ENCODE measurements at regions not wholly inside any gene's neighbourhood (a gene's known extent, or its start where the extent isn't known, plus 50 kb on each side); places are given as distances from the start of the nearest gene placed in this dataset.

DNA sequence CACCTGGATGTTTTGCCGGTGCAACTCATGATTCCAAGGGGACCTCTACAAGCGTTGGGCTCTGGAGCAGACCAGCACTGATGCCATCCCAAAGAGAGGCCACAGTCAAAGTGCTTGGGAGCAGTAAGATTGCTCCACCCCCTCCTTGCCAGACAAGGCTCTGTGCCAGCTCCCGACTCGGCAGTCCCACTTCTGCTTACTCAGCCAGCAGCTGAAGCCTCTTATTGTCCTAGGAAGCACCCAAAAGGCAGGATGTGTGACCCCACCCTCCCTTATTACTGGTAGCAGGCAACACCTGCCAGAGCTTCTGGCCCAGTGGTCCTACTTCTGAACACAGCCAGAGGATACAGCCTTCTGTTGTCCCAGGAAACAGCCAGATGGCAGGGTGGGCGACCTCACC lies 614.2 kb downstream of the TENT5A start:
- Histone ChIP-seq H3K27me3 (replicated peaks in 1 of 4; ENCODE audit: control insufficient read depth in 3 of 4, extremely low read depth in 1 of 4, insufficient read depth in 3 of 4, low read length in 3 of 4) (no peaks in the 10 kb centered on the region), H2AFZ (ENCODE audit: low read length) (peak overlapping the region; percentile 19; the same call in 1 of the 2 replicates), H3K23ac (ENCODE audit: insufficient read length) (no peak overlapping the region), H3K9me3 (ENCODE audit: insufficient read depth in 2 of 2, low read depth in 1 of 2, low read length in 1 of 2) (no peaks in the 10 kb centered on the region), H3K79me1 (ENCODE audit: low read depth, low read length) (no peaks in the 10 kb centered on the region), H2BK120ac (replicated peaks; ENCODE audit: low read depth, low read length) (no peak overlapping the region), H3K4me1 (replicated peaks in 1 of 4; ENCODE audit: control insufficient read depth in 3 of 4, insufficient read depth in 4 of 4, low read length in 3 of 4) (no peaks in the 10 kb centered on the region), H2BK20ac (ENCODE audit: low read length) (no peak overlapping the region), H3K23me2 (ENCODE audit: low read depth, low read length) (no peaks in the 10 kb centered on the region), H3K4ac (replicated peaks; ENCODE audit: insufficient read length, low read depth, low read length) (no peak overlapping the region), H3K9ac (replicated peaks in 1 of 4; ENCODE audit: extremely low read depth in 1 of 4, low read depth in 3 of 4, low read length in 3 of 4) (no peak overlapping the region), H3K36me3 (ENCODE audit: control insufficient read depth in 2 of 4, insufficient read depth in 4 of 4, low read length in 3 of 4) (no peaks in the 10 kb centered on the region), H3K14ac (ENCODE audit: insufficient read length) (no peak overlapping the region), H3K79me2 (ENCODE audit: control insufficient read depth in 1 of 2, insufficient read depth in 2 of 2, low read length in 2 of 2) (no peaks in the 10 kb centered on the region), H2BK5ac (ENCODE audit: low read depth, low read length) (no peak overlapping the region), H4K5ac (ENCODE audit: insufficient read length, low read depth, low read length) (no peak overlapping the region), H4K91ac (replicated peaks; ENCODE audit: insufficient read length, low read length) (no peak overlapping the region), H3K56ac (replicated peaks; ENCODE audit: insufficient read length, low read depth, low read length) (no peak overlapping the region), H3K18ac (ENCODE audit: extremely low read depth, low read length) (no peak overlapping the region), H4K8ac (ENCODE audit: extremely low read depth, insufficient read depth, low read length) (no peak overlapping the region), H3K4me3 (ENCODE audit: extremely low read depth in 1 of 4, insufficient read depth in 2 of 4, low read depth in 3 of 4, low read length in 4 of 4) (no peak overlapping the region), H2BK12ac (ENCODE audit: low read depth, low read length) (no peak overlapping the region), H3K4me2 (ENCODE audit: insufficient read depth in 1 of 2, low read depth in 2 of 2, low read length in 2 of 2) (no peak overlapping the region), H2AK5ac (ENCODE audit: low read depth, low read length) (no peak overlapping the region), H2BK15ac (ENCODE audit: low read length) (no peak overlapping the region), H3K27ac (ENCODE audit: low read depth, low read length) (no peak overlapping the region), H4K20me1 (replicated peaks in 1 of 2; ENCODE audit: control insufficient read depth in 1 of 2, insufficient read depth in 2 of 2, low read length in 2 of 2) (no peaks in the 10 kb centered on the region)
- FAIRE-seq (no peak), DNase-seq (ENCODE audit: low read depth in 1 of 2, low spot score in 2 of 2) (no peak)
- 91% methylated on average over 5 of the region's 5 CpGs; no CpG with 5 or more reads in 1 of the 2 experiments for WGBS, 2 experiments (ENCODE audit: extremely low coverage in 1 of 2, insufficient coverage in 1 of 2, insufficient read length in 1 of 2, insufficient replicate concordance in 2 of 2, low coverage in 1 of 2, low lambda C conversion rate in 2 of 2, missing lambda C conversion rate in 1 of 2)
- TF ChIP-seq POU5F1 (IDR thresholded peaks at IDR 0.05; ENCODE audit: low read depth, low read length) (no peak), BCL11A (IDR thresholded peaks at IDR 0.05; ENCODE audit: low read depth in 2 of 2, low read length in 2 of 2) (no peak), SP2 (IDR thresholded peaks at IDR 0.05; ENCODE audit: low read length) (no peak), CREB1 (IDR thresholded peaks at IDR 0.05) (no peak), TAF7 (optimal IDR thresholded peaks at IDR 0.05; ENCODE audit: borderline replicate concordance, low read depth, low read length) (no peak), TAF1 (IDR thresholded peaks at IDR 0.05; ENCODE audit: low read depth, low read length) (no peak), RXRA (IDR thresholded peaks at IDR 0.05; ENCODE audit: insufficient read depth, low read depth, low read length) (no peak), YY1 (IDR thresholded peaks at IDR 0.05; ENCODE audit: low read depth, low read length) (no peak), SUZ12 (IDR thresholded peaks at IDR 0.05; ENCODE audit: low read length) (no peak)
- ChIA-PET CTCF (ENCODE audit: partially characterized antibody) (no interaction called here), POLR2A (ENCODE audit: partially characterized antibody) (no interaction called here)

Measured in H1 (cell line).